GM12891 (cell line): ENCODE measurements at regions not wholly inside any gene's neighbourhood (a gene's known extent, or its start where the extent isn't known, plus 50 kb on each side); places are given as distances from the start of the nearest gene placed in this dataset.

Experiments used
- POLR2A ChIP-seq: IDR thresholded peaks from 2 replicates; pipeline ENCODE4 v1.6.1; 2011; ENCODE audit warnings: low read depth, low read length, control low read depth
- POLR2AphosphoS5 ChIP-seq: IDR thresholded peaks from 2 replicates; pipeline ENCODE4 v1.6.1; 2011; ENCODE audit warnings: low read depth, low read length, control low read depth
- POU2F2 ChIP-seq: IDR thresholded peaks from 2 replicates; pipeline ENCODE4 v1.6.1; 2011; ENCODE audit warnings: low read depth, mild to moderate bottlenecking, control low read depth, low read length, moderate library complexity
- TAF1 ChIP-seq: IDR thresholded peaks from 2 replicates; pipeline ENCODE4 v1.6.1; 2011; ENCODE audit warnings: low read depth, low read length, control low read depth

- TF ChIP-seq POU2F2 = no peak
- TF ChIP-seq POLR2AphosphoS5 = no peak
- TF ChIP-seq POLR2A = no peak
- no peak for TF ChIP-seq TAF1
Measured at GRCh38 chr3:156059950-156060501, 60.4 kb upstream of the KCNAB1 start.
